ENCODE measurements at regions not wholly inside any gene's neighbourhood (a gene's known extent, or its start where the extent isn't known, plus 50 kb on each side); places are given as distances from the start of the nearest gene placed in this dataset.

GRCh38 chr17:14856176-14856575, 408.9 kb downstream of the PMP22 start:
- intact Hi-C loops (cut with DNase I): no loop called here
- no peaks in the 10 kb centered on the region for H3K4me1 ChIP-seq
- no peaks in the 10 kb centered on the region for H3K27me3 ChIP-seq
- no peak for DNase-seq
- H3K4me3 ChIP-seq: no peak overlapping the region
- H3K9ac ChIP-seq (ENCODE audit: low read depth in 2 of 2, low read length in 2 of 2): no peak overlapping the region
- no peaks in the 10 kb centered on the region for H3K36me3 ChIP-seq
- TF ChIP-seq CTCF (IDR thresholded peaks at IDR 0.05): no peak
- no peaks in the 10 kb centered on the region for H3K9me3 ChIP-seq
- H3K27ac ChIP-seq: no peak overlapping the region

- intact Hi-C loops (cut with DNase I): no loop called here
- no peak for TF ChIP-seq CTCF (IDR thresholded peaks at IDR 0.05)
- no peak overlapping the region for H3K9ac ChIP-seq (ENCODE audit: low read depth in 2 of 2, low read length in 2 of 2)
- no peaks in the 10 kb centered on the region for H3K9me3 ChIP-seq
- no peak overlapping the region for H3K4me3 ChIP-seq
- no peaks in the 10 kb centered on the region for H3K36me3 ChIP-seq
- no peak overlapping the region for H3K27ac ChIP-seq
- DNase-seq: no peak
- no peaks in the 10 kb centered on the region for H3K4me1 ChIP-seq
- no peaks in the 10 kb centered on the region for H3K27me3 ChIP-seq
Observed at GRCh38 chr17:14854691-14855090, 410.4 kb downstream of the PMP22 start.

GRCh38 chr17:14845591-14846281, 419.4 kb downstream of the PMP22 start:
- H3K9me3 ChIP-seq: no peaks in the 10 kb centered on the region
- intact Hi-C loops (cut with DNase I): no loop called here
- H3K27ac ChIP-seq: no peak overlapping the region
- H3K27me3 ChIP-seq: no peaks in the 10 kb centered on the region
- no peaks in the 10 kb centered on the region for H3K36me3 ChIP-seq
- TF ChIP-seq CTCF (IDR thresholded peaks at IDR 0.05): no peak
- H3K4me1 ChIP-seq: no peaks in the 10 kb centered on the region
- H3K4me3 ChIP-seq: no peak overlapping the region
- no peak for DNase-seq
- no peak overlapping the region for H3K9ac ChIP-seq (ENCODE audit: low read depth in 2 of 2, low read length in 2 of 2)

- intact Hi-C loops (cut with DNase I): no loop called here
- no peaks in the 10 kb centered on the region for H3K27me3 ChIP-seq
- no peak overlapping the region for H3K9ac ChIP-seq (ENCODE audit: low read depth in 2 of 2, low read length in 2 of 2)
- no peak overlapping the region for H3K27ac ChIP-seq
- no peak for DNase-seq
- no peaks in the 10 kb centered on the region for H3K4me1 ChIP-seq
- H3K36me3 ChIP-seq: no peaks in the 10 kb centered on the region
- H3K4me3 ChIP-seq: no peak overlapping the region
- TF ChIP-seq CTCF (IDR thresholded peaks at IDR 0.05): no peak
- no peaks in the 10 kb centered on the region for H3K9me3 ChIP-seq
Observed at GRCh38 chr17:14843086-14843795, 421.9 kb downstream of the PMP22 start.

GRCh38 chr17:14840616-14841231, 424.4 kb downstream of the PMP22 start:
- H3K4me3 ChIP-seq: no peak overlapping the region
- no peak overlapping the region for H3K27ac ChIP-seq
- H3K9me3 ChIP-seq: no peaks in the 10 kb centered on the region
- DNase-seq: no peak
- no peaks in the 10 kb centered on the region for H3K4me1 ChIP-seq
- TF ChIP-seq CTCF (IDR thresholded peaks at IDR 0.05): no peak
- no peaks in the 10 kb centered on the region for H3K36me3 ChIP-seq
- intact Hi-C loops (cut with DNase I): no loop called here
- no peaks in the 10 kb centered on the region for H3K27me3 ChIP-seq
- no peak overlapping the region for H3K9ac ChIP-seq (ENCODE audit: low read depth in 2 of 2, low read length in 2 of 2)

All from colonic mucosa (tissue), 4 donors.